ENCODE measurements at regions not wholly inside any gene's neighbourhood (a gene's known extent, or its start where the extent isn't known, plus 50 kb on each side); places are given as distances from the start of the nearest gene placed in this dataset.
A peak's percentile ranks its signal among the peaks of the same experiment; 100 is the strongest.

- TF ChIP-seq, protein P1, sequence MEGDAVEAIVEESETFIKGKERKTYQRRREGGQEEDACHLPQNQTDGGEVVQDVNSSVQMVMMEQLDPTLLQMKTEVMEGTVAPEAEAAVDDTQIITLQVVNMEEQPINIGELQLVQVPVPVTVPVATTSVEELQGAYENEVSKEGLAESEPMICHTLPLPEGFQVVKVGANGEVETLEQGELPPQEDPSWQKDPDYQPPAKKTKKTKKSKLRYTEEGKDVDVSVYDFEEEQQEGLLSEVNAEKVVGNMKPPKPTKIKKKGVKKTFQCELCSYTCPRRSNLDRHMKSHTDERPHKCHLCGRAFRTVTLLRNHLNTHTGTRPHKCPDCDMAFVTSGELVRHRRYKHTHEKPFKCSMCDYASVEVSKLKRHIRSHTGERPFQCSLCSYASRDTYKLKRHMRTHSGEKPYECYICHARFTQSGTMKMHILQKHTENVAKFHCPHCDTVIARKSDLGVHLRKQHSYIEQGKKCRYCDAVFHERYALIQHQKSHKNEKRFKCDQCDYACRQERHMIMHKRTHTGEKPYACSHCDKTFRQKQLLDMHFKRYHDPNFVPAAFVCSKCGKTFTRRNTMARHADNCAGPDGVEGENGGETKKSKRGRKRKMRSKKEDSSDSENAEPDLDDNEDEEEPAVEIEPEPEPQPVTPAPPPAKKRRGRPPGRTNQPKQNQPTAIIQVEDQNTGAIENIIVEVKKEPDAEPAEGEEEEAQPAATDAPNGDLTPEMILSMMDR (IDR thresholded peaks at IDR 0.05; ENCODE audit: low read depth, low read length, missing control alignments), result no peak
- in situ Hi-C loops (cut with HindIII; ENCODE audit: low pct_ligation_motif_present, low sequenced_read_pairs), result no loop called here
- DNase-seq, result no peak
- Histone ChIP-seq H3K27me3 (replicated peaks) (no peaks in the 10 kb centered on the region), H3K4me3 (ENCODE audit: low read depth, low read length) (no peak overlapping the region), H3K36me3 (replicated peaks) (no peaks in the 10 kb centered on the region), H3K27ac (no peak overlapping the region)
Observed at GRCh38 chr14:71636076-71636475, 296.2 kb upstream of the RGS6 start.

DNA sequence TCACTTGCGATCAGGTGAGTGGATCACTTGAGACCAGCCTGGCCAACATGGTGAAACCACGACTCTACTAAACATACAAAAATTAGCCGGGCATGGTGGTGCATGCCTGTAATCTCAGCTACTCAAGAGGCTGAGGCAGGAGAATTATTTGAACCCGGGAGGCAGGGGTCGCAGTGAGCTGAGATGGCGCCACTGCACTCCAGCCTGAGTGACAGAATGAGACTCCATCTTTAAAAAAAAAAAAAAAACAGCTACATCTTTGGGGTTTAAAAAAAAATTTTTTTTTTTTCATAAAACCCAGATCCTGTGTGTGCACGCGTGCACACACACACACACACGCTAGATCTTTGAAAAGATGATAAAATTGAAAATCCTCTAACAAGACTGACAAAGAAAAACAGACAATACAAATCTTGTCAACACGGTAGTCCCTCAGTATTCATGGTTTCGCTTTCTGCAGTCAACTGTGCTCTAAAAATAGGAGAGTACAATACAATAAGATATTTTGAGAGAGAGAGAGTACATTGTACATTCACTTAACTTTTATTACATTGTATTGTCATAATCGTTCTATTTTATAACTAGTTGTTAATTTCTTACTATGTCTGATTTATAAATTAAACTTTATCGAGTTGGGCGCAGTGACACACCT, 295.3 kb upstream of the RGS6 start:
- Histone ChIP-seq H3K4me3 (ENCODE audit: low read depth, low read length) (no peak overlapping the region), H3K27me3 (replicated peaks) (no peaks in the 10 kb centered on the region), H3K36me3 (replicated peaks) (no peaks in the 10 kb centered on the region), H3K27ac (no peak overlapping the region)
- no peak for DNase-seq
- TF ChIP-seq, protein P1 (IDR thresholded peaks at IDR 0.05; ENCODE audit: low read depth, low read length, missing control alignments), result no peak
- in situ Hi-C loops (cut with HindIII; ENCODE audit: low pct_ligation_motif_present, low sequenced_read_pairs), result no loop called here

GRCh38 chr14:71638523-71639196, 293.6 kb upstream of the RGS6 start:
- H3K27me3 ChIP-seq (replicated peaks), result no peaks in the 10 kb centered on the region
- H3K4me3 ChIP-seq (ENCODE audit: low read depth, low read length), result no peak overlapping the region
- no peak for DNase-seq
- TF ChIP-seq, protein P1 (IDR thresholded peaks at IDR 0.05; ENCODE audit: low read depth, low read length, missing control alignments), result no peak
- no peak overlapping the region for H3K27ac ChIP-seq
- in situ Hi-C loops (cut with HindIII; ENCODE audit: low pct_ligation_motif_present, low sequenced_read_pairs), result no loop called here
- H3K36me3 ChIP-seq (replicated peaks), result no peaks in the 10 kb centered on the region

GRCh38 chr14:71642715-71643114, 289.5 kb upstream of the RGS6 start:
- Histone ChIP-seq H3K27me3 (replicated peaks) (no peaks in the 10 kb centered on the region), H3K27ac (no peak overlapping the region), H3K4me3 (ENCODE audit: low read depth, low read length) (no peak overlapping the region), H3K36me3 (replicated peaks) (no peaks in the 10 kb centered on the region)
- TF ChIP-seq, protein P1 (IDR thresholded peaks at IDR 0.05; ENCODE audit: low read depth, low read length, missing control alignments), result no peak
- in situ Hi-C loops (cut with HindIII; ENCODE audit: low pct_ligation_motif_present, low sequenced_read_pairs), result no loop called here
- no peak for DNase-seq

DNA sequence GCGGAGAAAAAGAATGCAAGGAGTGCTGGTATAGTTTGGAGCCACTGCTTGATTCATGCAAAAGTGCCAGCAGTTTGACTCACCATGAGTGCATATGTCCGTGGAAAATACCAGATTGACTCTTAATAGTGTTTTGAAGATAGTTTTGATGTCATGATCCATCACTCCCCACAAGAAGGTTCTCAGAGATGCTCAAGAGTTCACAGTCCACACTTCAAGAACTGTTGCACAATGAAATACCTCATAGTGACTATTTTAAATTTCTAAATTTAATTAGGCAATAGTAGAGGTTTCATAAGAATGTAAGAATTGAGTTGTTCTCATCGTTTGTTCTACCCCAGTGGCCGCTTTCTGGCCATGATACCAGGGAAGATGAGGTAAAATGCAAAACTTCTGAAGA, 286.6 kb upstream of the RGS6 start:
- no peak overlapping the region for H3K4me3 ChIP-seq (ENCODE audit: low read depth, low read length)
- no peaks in the 10 kb centered on the region for H3K27me3 ChIP-seq (replicated peaks)
- no peaks in the 10 kb centered on the region for H3K36me3 ChIP-seq (replicated peaks)
- in situ Hi-C loops (cut with HindIII; ENCODE audit: low pct_ligation_motif_present, low sequenced_read_pairs), result no loop called here
- TF ChIP-seq, protein P1 (IDR thresholded peaks at IDR 0.05; ENCODE audit: low read depth, low read length, missing control alignments), result no peak
- no peak overlapping the region for H3K27ac ChIP-seq
- peak; percentile 46 for DNase-seq

Data from brain microvascular endothelial cell (primary cell).